ENCODE measurements at regions not wholly inside any gene's neighbourhood (a gene's known extent, or its start where the extent isn't known, plus 50 kb on each side); places are given as distances from the start of the nearest gene placed in this dataset.

DNA sequence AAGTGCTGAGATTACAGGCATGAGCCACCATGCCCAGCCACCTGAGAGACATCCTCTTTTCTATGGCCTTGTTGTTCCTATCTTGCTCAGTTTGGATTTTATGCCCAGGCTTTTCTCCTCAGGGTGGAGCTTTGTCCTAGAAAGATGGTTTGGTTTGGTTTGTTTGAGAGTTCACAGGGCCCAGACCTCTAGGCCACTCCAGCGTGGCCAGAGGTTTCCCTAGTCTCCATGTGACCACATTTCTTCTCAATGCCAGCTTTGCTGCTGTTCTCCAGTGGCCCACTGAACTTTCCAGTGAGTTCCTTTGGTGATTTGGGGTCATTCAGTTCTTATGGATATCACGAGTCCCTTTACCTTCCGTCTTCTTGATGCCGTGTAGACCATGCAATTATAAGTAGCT is 92.6 kb upstream of the SERBP1 start:
- Mint-ChIP-seq H3K36me3 (ENCODE audit: low read depth) (no peaks in the 10 kb centered on the region), H3K27me3 (ENCODE audit: low read depth) (no peaks in the 10 kb centered on the region), H3K4me3 (no peak overlapping the region), H3K27ac (ENCODE audit: unreplicated experiment) (no peak overlapping the region), H3K4me1 (no peaks in the 10 kb centered on the region), H3K9me3 (no peaks in the 10 kb centered on the region)
- DNase-seq (ENCODE audit: low read depth, low spot score) = no peak
- TF ChIP-seq, protein P1, sequence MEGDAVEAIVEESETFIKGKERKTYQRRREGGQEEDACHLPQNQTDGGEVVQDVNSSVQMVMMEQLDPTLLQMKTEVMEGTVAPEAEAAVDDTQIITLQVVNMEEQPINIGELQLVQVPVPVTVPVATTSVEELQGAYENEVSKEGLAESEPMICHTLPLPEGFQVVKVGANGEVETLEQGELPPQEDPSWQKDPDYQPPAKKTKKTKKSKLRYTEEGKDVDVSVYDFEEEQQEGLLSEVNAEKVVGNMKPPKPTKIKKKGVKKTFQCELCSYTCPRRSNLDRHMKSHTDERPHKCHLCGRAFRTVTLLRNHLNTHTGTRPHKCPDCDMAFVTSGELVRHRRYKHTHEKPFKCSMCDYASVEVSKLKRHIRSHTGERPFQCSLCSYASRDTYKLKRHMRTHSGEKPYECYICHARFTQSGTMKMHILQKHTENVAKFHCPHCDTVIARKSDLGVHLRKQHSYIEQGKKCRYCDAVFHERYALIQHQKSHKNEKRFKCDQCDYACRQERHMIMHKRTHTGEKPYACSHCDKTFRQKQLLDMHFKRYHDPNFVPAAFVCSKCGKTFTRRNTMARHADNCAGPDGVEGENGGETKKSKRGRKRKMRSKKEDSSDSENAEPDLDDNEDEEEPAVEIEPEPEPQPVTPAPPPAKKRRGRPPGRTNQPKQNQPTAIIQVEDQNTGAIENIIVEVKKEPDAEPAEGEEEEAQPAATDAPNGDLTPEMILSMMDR (conservative IDR thresholded peaks at IDR 0.05) = no peak

DNA sequence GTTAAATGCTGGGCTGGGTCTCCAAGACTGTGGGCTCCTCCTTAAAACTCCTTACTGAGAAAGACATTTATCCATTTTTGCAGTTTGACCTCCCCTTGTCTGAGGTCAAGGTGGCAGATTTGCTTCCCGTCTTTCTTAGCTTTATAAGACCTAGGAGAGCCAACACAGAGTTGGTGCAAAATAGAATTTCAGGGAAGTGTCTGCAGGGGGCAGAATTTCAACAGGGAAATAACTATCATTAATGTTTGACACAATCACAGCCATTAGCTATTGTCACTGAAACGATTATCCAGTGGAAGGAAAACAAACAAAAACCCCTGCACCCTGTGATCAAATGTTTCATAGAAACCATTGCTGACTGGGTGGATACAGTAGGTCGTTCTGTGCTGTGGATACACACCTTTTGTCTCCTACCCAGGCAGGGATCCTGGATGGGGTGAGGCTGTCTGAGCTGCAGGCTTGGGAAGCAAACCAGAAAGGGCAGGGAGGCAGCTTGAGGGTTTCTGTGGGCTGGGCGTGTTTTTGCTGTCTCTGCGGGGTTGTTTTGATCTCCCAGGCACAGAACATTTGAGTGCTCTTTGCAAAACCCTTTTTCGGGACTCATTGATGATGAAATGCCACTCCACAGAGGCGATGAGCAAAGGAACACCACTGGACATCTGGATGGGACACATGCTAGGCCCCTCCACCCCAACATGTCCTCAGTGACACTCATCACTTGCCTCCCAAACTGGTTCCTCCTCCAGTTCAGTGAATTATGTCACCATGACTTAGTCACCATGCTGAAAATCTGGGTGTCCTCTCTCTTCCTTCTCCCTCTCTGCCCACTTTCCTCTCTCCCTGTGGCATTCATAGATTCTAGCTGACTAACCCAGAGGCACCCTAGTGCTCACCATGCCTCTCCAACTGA is 94.2 kb upstream of the SERBP1 start:
- Mint-ChIP-seq H3K27me3 (ENCODE audit: low read depth) (no peaks in the 10 kb centered on the region), H3K4me3 (no peak overlapping the region), H3K9me3 (no peaks in the 10 kb centered on the region), H3K36me3 (ENCODE audit: low read depth) (no peaks in the 10 kb centered on the region), H3K27ac (ENCODE audit: unreplicated experiment) (no peak overlapping the region), H3K4me1 (no peaks in the 10 kb centered on the region)
- DNase-seq (ENCODE audit: low read depth, low spot score) = no peak
- TF ChIP-seq, protein P1 (conservative IDR thresholded peaks at IDR 0.05) = peak; percentile 47

DNA sequence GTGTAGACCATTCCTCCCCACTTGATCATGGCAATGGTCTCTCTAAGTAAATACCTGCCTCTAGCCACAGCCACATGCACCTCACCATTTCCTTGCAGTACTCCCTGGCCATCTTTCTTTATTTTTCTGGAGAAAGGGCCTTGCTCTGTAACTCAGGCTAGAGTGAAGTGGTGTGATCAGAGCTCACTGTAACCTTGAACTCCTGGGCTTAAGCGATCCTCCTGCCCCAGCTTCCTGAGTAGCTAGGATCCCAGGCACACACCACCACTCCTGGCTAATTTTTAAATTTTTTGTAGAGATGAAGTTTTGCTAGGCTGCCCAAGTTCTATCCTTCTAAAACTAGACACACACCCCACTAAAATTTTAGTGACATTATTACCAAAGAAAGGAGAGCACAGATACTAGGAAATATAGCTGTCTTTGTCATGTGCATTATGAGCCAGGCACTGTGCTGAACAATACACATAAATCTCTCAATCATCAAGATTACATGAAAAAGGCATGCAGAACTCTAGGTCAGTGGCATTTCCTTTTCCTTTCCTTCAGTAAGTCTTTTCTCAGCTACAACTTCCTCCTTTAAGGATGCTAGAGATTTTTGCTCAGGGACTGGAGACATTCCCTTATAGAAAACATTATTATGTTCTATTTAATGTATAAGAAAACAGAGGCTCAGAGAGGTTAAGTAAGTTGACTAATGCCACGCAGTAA is 95.0 kb upstream of the SERBP1 start:
- Mint-ChIP-seq H3K4me3 (no peak overlapping the region), H3K9me3 (no peaks in the 10 kb centered on the region), H3K4me1 (no peaks in the 10 kb centered on the region), H3K27ac (ENCODE audit: unreplicated experiment) (no peak overlapping the region), H3K36me3 (ENCODE audit: low read depth) (no peaks in the 10 kb centered on the region), H3K27me3 (ENCODE audit: low read depth) (no peaks in the 10 kb centered on the region)
- TF ChIP-seq, protein P1 (conservative IDR thresholded peaks at IDR 0.05) = no peak
- no peak for DNase-seq (ENCODE audit: low read depth, low spot score)

DNA sequence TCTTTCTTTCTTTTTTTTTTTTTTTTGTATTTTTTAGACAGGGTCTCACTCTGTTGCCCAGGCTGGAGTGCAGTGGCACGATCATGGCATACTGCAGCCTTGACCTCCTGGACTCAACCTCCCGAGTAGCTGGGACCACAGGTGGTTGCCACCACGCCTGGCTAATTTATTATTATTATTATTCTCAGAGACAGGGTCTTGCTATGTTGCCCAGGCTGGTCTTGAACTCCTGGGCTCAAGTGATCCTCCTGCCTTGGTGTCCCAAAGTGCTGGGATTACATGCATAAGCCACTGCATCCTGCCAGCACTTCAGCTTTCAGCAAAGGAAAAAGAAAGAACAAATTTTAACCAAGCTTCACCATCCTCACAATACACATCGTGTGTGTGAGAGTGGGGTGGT is 97.9 kb upstream of the SERBP1 start:
- no peaks in the 10 kb centered on the region for H3K27me3 Mint-ChIP-seq (ENCODE audit: low read depth)
- no peak for DNase-seq (ENCODE audit: low read depth, low spot score)

DNA sequence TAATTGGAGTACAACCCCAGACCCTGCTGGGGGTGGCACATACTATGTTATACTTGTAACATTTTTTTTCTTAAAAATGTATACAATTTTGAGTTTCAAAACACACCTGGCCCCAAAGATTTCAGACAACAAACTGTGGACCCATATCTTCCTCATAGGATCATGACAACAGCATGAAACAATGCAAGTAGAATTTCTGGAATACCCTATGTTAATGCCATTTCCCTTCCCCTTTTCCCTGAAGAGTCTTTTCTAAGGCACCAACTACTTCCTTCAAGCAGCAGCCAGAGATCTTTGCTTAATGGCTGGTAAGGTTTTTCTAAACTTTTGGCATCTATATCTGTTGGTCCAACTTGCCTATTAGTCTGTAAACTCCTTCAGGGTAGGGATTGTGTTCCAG is 99.9 kb upstream of the SERBP1 start:
- Mint-ChIP-seq H3K4me3 (no peak overlapping the region), H3K36me3 (ENCODE audit: low read depth) (no peaks in the 10 kb centered on the region), H3K27me3 (ENCODE audit: low read depth) (no peaks in the 10 kb centered on the region), H3K9me3 (no peaks in the 10 kb centered on the region), H3K4me1 (peaks cover 7% of the 10 kb centered on the region), H3K27ac (ENCODE audit: unreplicated experiment) (no peak overlapping the region)
- TF ChIP-seq, protein P1 (conservative IDR thresholded peaks at IDR 0.05) = no peak
- DNase-seq (ENCODE audit: low read depth, low spot score) = no peak

More for the DNA sequence above, 97.9 kb upstream of the SERBP1 start:
- Mint-ChIP-seq H3K4me3 (no peak overlapping the region), H3K36me3 (ENCODE audit: low read depth) (no peaks in the 10 kb centered on the region), H3K4me1 (no peaks in the 10 kb centered on the region), H3K27ac (ENCODE audit: unreplicated experiment) (no peak overlapping the region), H3K9me3 (no peaks in the 10 kb centered on the region)
- TF ChIP-seq, protein P1 (conservative IDR thresholded peaks at IDR 0.05) = no peak
